ENCODE measurements at regions not wholly inside any gene's neighbourhood (a gene's known extent, or its start where the extent isn't known, plus 50 kb on each side); places are given as distances from the start of the nearest gene placed in this dataset.

DNA sequence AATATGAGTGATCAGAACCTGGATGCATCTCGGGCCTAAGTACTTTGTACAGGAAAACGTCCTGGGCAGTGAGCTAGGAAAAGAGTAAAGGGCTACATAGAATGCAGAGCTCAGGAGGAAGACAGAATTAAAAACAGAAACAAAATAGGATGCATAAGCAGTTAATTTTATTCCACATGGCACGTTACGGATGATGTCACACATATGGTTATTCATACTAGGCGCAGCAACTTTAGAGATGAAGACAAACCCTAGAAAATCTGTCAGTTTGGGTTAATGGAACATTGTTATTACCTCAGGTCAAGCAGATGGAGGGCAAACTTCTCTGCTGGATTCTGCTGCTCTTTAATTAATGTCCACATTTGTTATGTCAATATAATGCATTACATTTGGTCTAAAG lies 445.4 kb downstream of the ANXA1 start:
- TF ChIP-seq, protein P1, sequence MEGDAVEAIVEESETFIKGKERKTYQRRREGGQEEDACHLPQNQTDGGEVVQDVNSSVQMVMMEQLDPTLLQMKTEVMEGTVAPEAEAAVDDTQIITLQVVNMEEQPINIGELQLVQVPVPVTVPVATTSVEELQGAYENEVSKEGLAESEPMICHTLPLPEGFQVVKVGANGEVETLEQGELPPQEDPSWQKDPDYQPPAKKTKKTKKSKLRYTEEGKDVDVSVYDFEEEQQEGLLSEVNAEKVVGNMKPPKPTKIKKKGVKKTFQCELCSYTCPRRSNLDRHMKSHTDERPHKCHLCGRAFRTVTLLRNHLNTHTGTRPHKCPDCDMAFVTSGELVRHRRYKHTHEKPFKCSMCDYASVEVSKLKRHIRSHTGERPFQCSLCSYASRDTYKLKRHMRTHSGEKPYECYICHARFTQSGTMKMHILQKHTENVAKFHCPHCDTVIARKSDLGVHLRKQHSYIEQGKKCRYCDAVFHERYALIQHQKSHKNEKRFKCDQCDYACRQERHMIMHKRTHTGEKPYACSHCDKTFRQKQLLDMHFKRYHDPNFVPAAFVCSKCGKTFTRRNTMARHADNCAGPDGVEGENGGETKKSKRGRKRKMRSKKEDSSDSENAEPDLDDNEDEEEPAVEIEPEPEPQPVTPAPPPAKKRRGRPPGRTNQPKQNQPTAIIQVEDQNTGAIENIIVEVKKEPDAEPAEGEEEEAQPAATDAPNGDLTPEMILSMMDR (IDR thresholded peaks at IDR 0.05; ENCODE audit: insufficient read depth, low read depth, low read length): no peak
- H3K4me3 ChIP-seq (ENCODE audit: low read depth, low read length): no peak overlapping the region
- DNase-seq (ENCODE audit: low read depth): no peak

DNA sequence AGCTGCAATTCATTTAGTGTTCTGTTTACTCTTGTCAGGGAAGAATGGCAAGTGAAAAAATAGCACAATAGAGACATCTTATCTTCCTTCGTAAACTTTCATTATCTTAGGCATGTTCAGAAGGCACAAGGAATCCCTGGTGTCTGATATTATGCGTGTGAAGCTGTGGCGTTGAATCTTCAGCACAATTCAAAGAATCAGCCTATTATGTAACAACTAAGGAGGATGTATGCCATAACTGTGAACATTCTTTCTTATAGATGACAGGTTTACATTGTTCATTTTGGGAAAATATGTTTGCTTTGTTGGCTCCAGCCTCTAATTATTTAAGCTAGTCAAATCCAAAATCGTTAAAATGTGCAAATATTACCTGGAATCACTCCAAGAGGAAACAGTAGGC lies 446.1 kb downstream of the ANXA1 start:
- no peak overlapping the region for H3K4me3 ChIP-seq (ENCODE audit: low read depth, low read length)
- TF ChIP-seq, protein P1 (IDR thresholded peaks at IDR 0.05; ENCODE audit: insufficient read depth, low read depth, low read length): no peak
- DNase-seq (ENCODE audit: low read depth): no peak

DNA sequence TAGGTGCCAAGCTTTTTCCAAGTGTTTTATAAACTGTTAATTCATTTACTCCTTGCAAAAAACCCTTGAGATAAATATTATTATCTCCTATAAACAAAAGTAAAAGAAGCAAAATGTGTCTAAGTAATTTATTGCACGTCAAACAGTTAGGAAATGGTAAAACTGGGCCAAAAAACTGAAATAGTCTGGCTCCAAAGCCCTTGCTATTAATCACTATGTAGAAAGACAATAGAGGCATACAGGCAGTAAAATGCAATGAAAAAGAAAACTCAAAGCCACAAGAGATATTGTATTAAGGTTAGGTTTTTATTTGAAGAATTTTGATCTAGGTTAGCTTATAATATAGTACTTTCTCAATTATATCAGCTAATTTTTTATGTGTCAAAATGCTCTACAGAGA lies 457.7 kb downstream of the ANXA1 start:
- DNase-seq (ENCODE audit: low read depth): no peak
- TF ChIP-seq, protein P1 (IDR thresholded peaks at IDR 0.05; ENCODE audit: insufficient read depth, low read depth, low read length): no peak
- no peak overlapping the region for H3K4me3 ChIP-seq (ENCODE audit: low read depth, low read length)

DNA sequence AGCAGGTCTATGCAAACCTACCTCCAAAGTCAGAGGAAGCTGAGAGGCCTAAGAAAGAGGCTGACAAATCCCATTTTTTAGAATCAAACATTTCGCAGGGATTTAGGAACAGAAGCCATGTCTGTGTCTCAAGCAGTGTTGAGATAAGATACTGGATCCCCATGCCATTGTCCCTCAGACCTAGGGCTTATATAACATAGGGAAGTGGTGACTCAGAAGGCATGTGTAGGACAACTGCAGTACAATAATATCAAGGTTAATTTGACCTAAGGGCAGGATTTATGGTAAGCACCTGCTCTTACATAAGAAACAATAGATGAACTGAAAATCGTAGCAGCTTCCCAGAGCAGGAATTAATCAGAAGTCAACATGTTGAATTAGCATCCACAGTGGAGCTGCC lies 459.4 kb downstream of the ANXA1 start:
- DNase-seq (ENCODE audit: low read depth): no peak
- TF ChIP-seq, protein P1 (IDR thresholded peaks at IDR 0.05; ENCODE audit: insufficient read depth, low read depth, low read length): no peak

DNA sequence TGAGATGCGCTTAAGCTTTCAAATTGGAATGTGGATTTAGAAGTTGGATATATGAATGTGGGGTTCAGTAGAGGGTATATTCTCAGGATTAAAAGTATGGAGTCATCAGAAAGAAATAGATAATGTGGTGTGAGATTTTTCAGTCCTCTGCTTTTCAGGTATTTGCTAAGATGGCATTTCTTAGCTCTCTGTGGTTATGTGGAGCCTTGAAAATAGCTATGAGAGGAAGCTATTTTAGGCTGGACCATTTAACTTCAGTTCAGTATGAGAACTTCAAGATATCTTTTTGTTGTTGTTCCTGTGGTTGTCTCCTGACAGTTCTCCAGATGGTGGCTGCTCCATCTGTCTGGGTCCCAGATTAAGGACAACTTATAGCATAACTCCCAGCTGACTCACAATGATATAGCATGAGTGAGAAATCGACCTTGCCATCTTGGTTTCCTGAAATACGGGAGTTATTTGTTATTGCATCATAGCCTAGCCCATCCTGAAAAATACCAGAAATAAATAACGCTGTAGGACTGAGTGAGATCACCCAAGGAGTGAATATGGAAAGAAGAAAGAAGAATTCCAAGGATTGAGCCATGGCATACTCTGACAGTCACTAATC lies 461.5 kb downstream of the ANXA1 start:
- TF ChIP-seq, protein P1 (IDR thresholded peaks at IDR 0.05; ENCODE audit: insufficient read depth, low read depth, low read length): no peak
- peak; percentile 67 for DNase-seq (ENCODE audit: low read depth)
- no peak overlapping the region for H3K4me3 ChIP-seq (ENCODE audit: low read depth, low read length)

More for the DNA sequence above, 459.4 kb downstream of the ANXA1 start:
- H3K4me3 ChIP-seq (ENCODE audit: low read depth, low read length): no peak overlapping the region

DNA sequence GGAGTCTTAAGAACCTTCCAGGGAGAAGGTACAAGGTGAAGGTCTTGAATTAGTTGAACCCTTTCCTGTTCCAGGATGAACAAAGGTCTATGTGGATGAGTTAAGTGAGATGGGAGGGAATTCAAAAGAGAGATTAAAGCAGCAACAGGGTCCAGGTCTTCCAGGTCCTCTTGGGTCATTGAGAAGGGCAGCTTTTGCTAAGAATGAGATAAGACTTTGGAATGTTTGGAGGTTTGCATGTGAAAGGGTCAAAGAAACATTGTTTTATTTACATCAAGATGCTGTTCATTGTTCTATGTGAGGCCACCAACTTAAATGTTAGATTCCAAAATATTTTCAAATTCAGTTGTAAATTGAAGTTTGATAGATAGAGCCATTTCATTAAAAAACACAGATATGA lies 463.9 kb downstream of the ANXA1 start:
- TF ChIP-seq, protein P1 (IDR thresholded peaks at IDR 0.05; ENCODE audit: insufficient read depth, low read depth, low read length): no peak
- no peak for DNase-seq (ENCODE audit: low read depth)
- no peak overlapping the region for H3K4me3 ChIP-seq (ENCODE audit: low read depth, low read length)

DNA sequence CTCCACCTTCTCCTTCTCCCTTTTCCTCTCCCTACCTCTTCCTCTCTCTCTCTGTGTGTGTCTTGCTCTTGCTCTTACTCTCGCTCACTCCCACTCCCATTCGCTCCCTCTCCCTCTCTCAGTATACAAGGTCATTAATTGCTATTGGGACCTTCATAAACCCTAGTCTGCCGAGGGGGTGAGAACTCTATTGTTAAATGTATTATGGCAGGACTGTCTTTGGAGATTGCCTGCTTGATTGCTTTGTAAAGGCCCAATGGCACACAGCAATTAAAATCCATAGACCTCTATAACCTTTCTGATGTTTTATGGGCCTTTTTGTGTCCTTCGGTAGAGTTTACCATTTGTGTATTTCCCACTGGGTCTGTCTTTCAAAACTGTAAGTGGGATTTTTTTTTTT lies 465.9 kb downstream of the ANXA1 start:
- H3K4me3 ChIP-seq (ENCODE audit: low read depth, low read length): no peak overlapping the region
- DNase-seq (ENCODE audit: low read depth): no peak
- TF ChIP-seq, protein P1 (IDR thresholded peaks at IDR 0.05; ENCODE audit: insufficient read depth, low read depth, low read length): no peak

Measured in fibroblast of villous mesenchyme (primary cell).